GM12864 (cell line): ENCODE measurements at regions not wholly inside any gene's neighbourhood (a gene's known extent, or its start where the extent isn't known, plus 50 kb on each side); places are given as distances from the start of the nearest gene placed in this dataset.
"Not testable (repeated sequence)": the region's sequence is repeated elsewhere in the genome, so short reads cannot be mapped to it uniquely, and the experiment has no call there.

Experiments used
- DNase-seq: peaks from one replicate; pipeline ENCODE4 v3.0.0-alpha.2; 2011; ENCODE audit warnings: low read depth
- H3K4me3 ChIP-seq: 2 replicates; pipeline ENCODE4 v1.5.1; 2011; ENCODE audit warnings: mild to moderate bottlenecking, low read depth, low read length, control low read depth
- CTCF ChIP-seq: IDR thresholded peaks from 2 replicates; pipeline ENCODE4 v1.5.1; 2011; ENCODE audit warnings: low read depth, mild to moderate bottlenecking, moderate library complexity, low read length, control low read depth, inconsistent platforms; ENCODE audit errors: missing control alignments

- no peak for TF ChIP-seq CTCF
- DNase-seq = no peak
- no peak overlapping the region for H3K4me3 ChIP-seq
Observed at GRCh38 chr4:155582041-155582440, 84.6 kb upstream of the GUCY1A1 start.

- DNase-seq = no peak
- no peak for TF ChIP-seq CTCF
- H3K4me3 ChIP-seq = no peak overlapping the region
Observed at GRCh38 chr4:155578726-155579370, 87.8 kb upstream of the GUCY1A1 start.

GRCh38 chr4:155578219-155578618 is 88.4 kb upstream of the GUCY1A1 start:
- H3K4me3 ChIP-seq = no peak overlapping the region
- DNase-seq = no peak
- TF ChIP-seq CTCF = no peak

GRCh38 chr4:155574329-155574728 is 92.3 kb upstream of the GUCY1A1 start:
- not testable (repeated sequence) for DNase-seq, H3K4me3 ChIP-seq

- no peak overlapping the region for H3K4me3 ChIP-seq
- no peak for DNase-seq
- no peak for TF ChIP-seq CTCF
Observed at GRCh38 chr4:155573126-155573525, 93.5 kb upstream of the GUCY1A1 start.

GRCh38 chr4:155572106-155572703 is 94.4 kb upstream of the GUCY1A1 start:
- DNase-seq = no peak
- H3K4me3 ChIP-seq = no peak overlapping the region
- TF ChIP-seq CTCF = no peak

- DNase-seq = no peak
- no peak for TF ChIP-seq CTCF
Observed at GRCh38 chr4:155571184-155571944, 95.3 kb upstream of the GUCY1A1 start.

More at GRCh38 chr4:155571184-155571944, 95.3 kb upstream of the GUCY1A1 start:
- no peak overlapping the region for H3K4me3 ChIP-seq
